CD14-positive monocyte (primary cell): ENCODE measurements at regions not wholly inside any gene's neighbourhood (a gene's known extent, or its start where the extent isn't known, plus 50 kb on each side); places are given as distances from the start of the nearest gene placed in this dataset.

Experiments
- DNase-seq, 3 donors: peaks; one replicate each; pipeline ENCODE4 v3.0.0-alpha.2; 2011 to 2022
- H2AFZ ChIP-seq: 2 replicates; pipeline ENCODE4 v1.6.0; 2012; ENCODE audit warnings: mild to moderate bottlenecking, low read depth, low read length, inconsistent platforms; ENCODE audit not compliant: insufficient read depth, poor library complexity, severe bottlenecking
- H3K27ac ChIP-seq, 2 donors: 1 replicate in 1 of 2; 2 replicates in 1 of 2; pipeline ENCODE4 v1.5.1; 2012 to 2013; ENCODE audit warnings: low read length in 2 of 2, control low read depth in 1 of 2, inconsistent platforms in 1 of 2, low read depth in 1 of 2, mild to moderate bottlenecking in 1 of 2
- H3K27me3 ChIP-seq, 2 donors: one replicate each; pipeline versions ENCODE4 v1.6.0 to v1.6.1; 2011 to 2013; ENCODE audit warnings: low read length in 2 of 2; ENCODE audit not compliant: control insufficient read depth in 2 of 2, insufficient read depth in 2 of 2
- H3K36me3 ChIP-seq, 2 donors: replicated peaks in 1 of 2; 1 replicate in 1 of 2; 2 replicates in 1 of 2; pipeline versions ENCODE4 v1.5.1 to v1.6.1; 2012 to 2013; ENCODE audit warnings: low read length in 2 of 2, control low read depth in 1 of 2, inconsistent platforms in 1 of 2, mild to moderate bottlenecking in 1 of 2; ENCODE audit not compliant: insufficient read depth in 2 of 2, control insufficient read depth in 1 of 2
- H3K4me1 ChIP-seq, 2 donors: 1 replicate in 1 of 2; 2 replicates in 1 of 2; pipeline versions ENCODE4 v1.5.1 to v1.6.1; 2012 to 2013; ENCODE audit warnings: low read length in 2 of 2, control low read depth in 1 of 2, inconsistent platforms in 1 of 2, mild to moderate bottlenecking in 1 of 2, moderate library complexity in 1 of 2; ENCODE audit not compliant: insufficient read depth in 2 of 2, control insufficient read depth in 1 of 2
- H3K4me2 ChIP-seq: replicated peaks from 2 replicates; pipeline ENCODE3; 2012; ENCODE audit warnings: low read length, moderate library complexity, mild to moderate bottlenecking; ENCODE audit not compliant: poor library complexity, severe bottlenecking; ENCODE audit errors: extremely low read depth
- H3K4me3 ChIP-seq, 3 experiments: fragments of 200-600 bp in 1 of 3; sonication (generic) in 1 of 3; replicated peaks in 1 of 3; 1 replicate in 2 of 3; 2 replicates in 1 of 3; pipeline ENCODE4 v1.5.1; 2011 to 2013; ENCODE audit warnings: low read length in 3 of 3, mild to moderate bottlenecking in 3 of 3, control low read depth in 2 of 3, low read depth in 2 of 3, inconsistent platforms in 1 of 3, moderate library complexity in 1 of 3
- H3K79me2 ChIP-seq: 2 replicates; pipeline ENCODE4 v1.6.0; 2012; ENCODE audit warnings: mild to moderate bottlenecking, control low read depth, inconsistent platforms, low read length, moderate library complexity; ENCODE audit not compliant: insufficient read depth
- H3K9ac ChIP-seq: 2 replicates; pipeline ENCODE4 v1.6.0; 2017; ENCODE audit warnings: low read length, mild to moderate bottlenecking; ENCODE audit not compliant: insufficient read depth, poor library complexity, severe bottlenecking
- H3K9me3 ChIP-seq, 2 donors: replicated peaks in 1 of 2; 1 replicate in 1 of 2; 2 replicates in 1 of 2; pipeline versions ENCODE4 v1.5.1 to v1.6.1; 2012 to 2013; ENCODE audit warnings: low read length in 2 of 2, control low read depth in 1 of 2; ENCODE audit not compliant: control insufficient read depth in 1 of 2, insufficient read depth in 1 of 2
- H4K20me1 ChIP-seq: 2 replicates; pipeline ENCODE4 v1.6.0; 2012; ENCODE audit warnings: mild to moderate bottlenecking, low read length, control low read depth, moderate library complexity; ENCODE audit not compliant: insufficient read depth
- H3K27ac Mint-ChIP-seq, 7 donors: one replicate each; pipeline ENCODE4 v1.8.0; 2020; ENCODE audit warnings: mild to moderate bottlenecking in 7 of 7, mixed read lengths in 7 of 7, moderate library complexity in 6 of 7, inconsistent platforms in 2 of 7
- H3K27me3 Mint-ChIP-seq, 3 donors: one replicate each; pipeline ENCODE4 v1.8.0; 2021 to 2022; ENCODE audit warnings: low read depth in 3 of 3, mild to moderate bottlenecking in 3 of 3, mixed read lengths in 3 of 3, moderate library complexity in 3 of 3, inconsistent platforms in 1 of 3
- H3K36me3 Mint-ChIP-seq, 2 donors: one replicate each; pipeline ENCODE4 v1.8.0; 2020; ENCODE audit warnings: mixed read lengths in 2 of 2, inconsistent platforms in 1 of 2, mild to moderate bottlenecking in 1 of 2
- H3K4me1 Mint-ChIP-seq: one replicate; pipeline ENCODE4 v1.8.0; 2020; ENCODE audit warnings: mild to moderate bottlenecking, mixed read lengths
- H3K4me3 Mint-ChIP-seq, 2 donors: one replicate each; pipeline ENCODE4 v1.8.0; 2020; ENCODE audit warnings: mild to moderate bottlenecking in 2 of 2, mixed read lengths in 2 of 2, moderate library complexity in 1 of 2
- H3K9me3 Mint-ChIP-seq, 7 donors: one replicate each; pipeline ENCODE4 v1.8.0; 2020 to 2022; ENCODE audit warnings: mixed read lengths in 7 of 7, mild to moderate bottlenecking in 6 of 7, moderate library complexity in 6 of 7, inconsistent platforms in 2 of 7
- CTCF ChIP-seq: fragments of 200-600 bp; IDR thresholded peaks from one replicate; pipeline ENCODE4 v1.8.0; 2022; ENCODE audit warnings: antibody characterized with exemption, mild to moderate bottlenecking
- WGBS: methylation state at CpG from one replicate; pipeline ENCODE4 v1.1.5; 2013; ENCODE audit warnings: missing lambda C conversion rate; ENCODE audit not compliant: insufficient coverage; 5-methylcytosine and 5-hydroxymethylcytosine counted together
- intact Hi-C, 2 donors: fragments of 100-400 bp; cut with micrococcal nuclease; formaldehyde crosslinking; loops; one replicate each; pipeline versions ENCODE4 v1.15.0 to v1.15.1; 2023

GRCh38 chr10:4448030-4448429 is 378.0 kb upstream of the AKR1E2 start:
- H3K9me3 Mint-ChIP-seq, result peaks cover 0 to 13% (median 6%) of the 10 kb centered on the region in 7 donors
- Histone ChIP-seq H3K27me3 (no peaks in the 10 kb centered on the region), H2AFZ (no peak overlapping the region), H3K4me1 (no peaks in the 10 kb centered on the region), H3K36me3 (no peaks in the 10 kb centered on the region), H3K4me3 (no peak overlapping the region), H3K79me2 (no peaks in the 10 kb centered on the region), H4K20me1 (no peaks in the 10 kb centered on the region), H3K4me2 (no peak overlapping the region), H3K27ac (no peak overlapping the region), H3K9me3 (peaks cover 0 to 8% of the 10 kb centered on the region in 2 donors), H3K9ac (no peak overlapping the region)
- no peaks in the 10 kb centered on the region for H3K27me3 Mint-ChIP-seq
- peaks cover 6% of the 10 kb centered on the region for H3K4me1 Mint-ChIP-seq
- H3K27ac Mint-ChIP-seq, result no peak overlapping the region
- H3K36me3 Mint-ChIP-seq, result no peaks in the 10 kb centered on the region
- WGBS, result no CpG with 5 or more reads among the region's 1 CpG
- no peak for DNase-seq
- no peak for TF ChIP-seq CTCF
- no peak overlapping the region for H3K4me3 Mint-ChIP-seq
- intact Hi-C loops, result no loop called here

DNA sequence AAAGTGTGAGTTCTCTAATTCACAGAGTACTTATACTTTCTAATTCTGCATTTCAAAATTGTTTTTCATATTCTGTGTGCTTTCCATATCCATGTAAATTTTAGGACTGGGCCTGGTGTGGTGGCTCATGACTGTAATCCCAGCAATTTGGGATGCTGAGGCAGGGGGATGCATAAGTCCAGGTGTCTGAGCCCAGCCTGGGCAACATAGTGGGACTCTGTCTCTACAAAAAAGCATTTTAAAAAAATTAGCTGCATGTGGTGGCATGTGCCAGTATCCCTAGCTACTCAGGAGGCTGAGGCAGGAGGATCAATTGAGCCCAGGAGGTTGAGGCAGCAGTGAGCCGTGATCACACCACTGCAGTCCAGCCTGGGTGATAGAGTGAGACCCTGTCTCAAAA is 382.6 kb upstream of the AKR1E2 start:
- Mint-ChIP-seq H3K27me3 (no peaks in the 10 kb centered on the region), H3K4me3 (no peak overlapping the region), H3K9me3 (peaks cover 6 to 16% (median 7%) of the 10 kb centered on the region in 7 donors), H3K27ac (no peak overlapping the region), H3K4me1 (no peaks in the 10 kb centered on the region), H3K36me3 (no peaks in the 10 kb centered on the region)
- Histone ChIP-seq H3K79me2 (no peaks in the 10 kb centered on the region), H2AFZ (no peak overlapping the region), H3K9me3 (peaks cover 6 to 8% of the 10 kb centered on the region in 2 donors), H3K4me1 (no peaks in the 10 kb centered on the region), H3K4me3 (no peak overlapping the region), H3K27ac (no peak overlapping the region), H3K36me3 (no peaks in the 10 kb centered on the region), H3K9ac (no peak overlapping the region), H4K20me1 (no peaks in the 10 kb centered on the region), H3K4me2 (no peak overlapping the region), H3K27me3 (no peaks in the 10 kb centered on the region)
- intact Hi-C loops, result no loop called here
- TF ChIP-seq CTCF, result no peak
- WGBS, result no CpG with 5 or more reads among the region's 1 CpG
- DNase-seq, result no peak
